IMR-90 (cell line): ENCODE measurements at regions not wholly inside any gene's neighbourhood (a gene's known extent, or its start where the extent isn't known, plus 50 kb on each side); places are given as distances from the start of the nearest gene placed in this dataset.

Experiments
- ATAC-seq: fragments of 200-7000 bp; cut with Tn5 transposase; 2 replicates; pipeline ENCODE4 v1.9.1; 2020; ENCODE audit warnings: low read depth, mild to moderate bottlenecking, moderate library complexity
- BruUV-seq: library from RNA; stranded (reverse); fragments of 400-500 nt; replicated peaks from 2 replicates; lab custom pipeline; 2021; lab: Mats Ljungman, UMichigan
- CTCF ChIA-PET: fragments of 300-600 bp; formaldehyde crosslinking; extraction: SDS; loops from one replicate; lab custom pipeline; 2021; ENCODE audit warnings: antibody characterized with exemption; lab: Yijun Ruan, JAX
- POLR2A ChIA-PET: fragments of 300-600 bp; sonication (Branson Sonifier 250); formaldehyde crosslinking; loops from one replicate; lab custom pipeline; 2022; ENCODE audit warnings: antibody characterized with exemption; ENCODE audit not compliant: unreplicated experiment; lab: Charles Lee
- DNase-seq: peaks from one replicate; pipeline ENCODE4 v3.0.0; 2013
- H2AFZ ChIP-seq: replicated peaks from 2 replicates; pipeline ENCODE3; 2013; ENCODE audit warnings: low read length, mild to moderate bottlenecking; ENCODE audit not compliant: poor library complexity
- H2AK5ac ChIP-seq: 2 replicates; pipeline ENCODE4 v1.6.1; 2013; ENCODE audit warnings: low read depth, low read length, inconsistent platforms
- H2AK9ac ChIP-seq: replicated peaks from 2 replicates; pipeline ENCODE3; 2013; ENCODE audit warnings: mild to moderate bottlenecking, low read depth, low read length, moderate library complexity; ENCODE audit not compliant: poor library complexity
- H2BK120ac ChIP-seq: 2 replicates; pipeline ENCODE4 v1.6.1; 2013; ENCODE audit warnings: low read depth, low read length, inconsistent platforms
- H2BK15ac ChIP-seq: 3 replicates; pipeline ENCODE4 v1.6.1; 2013; ENCODE audit warnings: low read depth, low read length, inconsistent platforms
- H2BK20ac ChIP-seq: 2 replicates; pipeline ENCODE4 v1.6.1; 2013; ENCODE audit warnings: low read depth, mild to moderate bottlenecking, inconsistent platforms, low read length, moderate library complexity
- H2BK5ac ChIP-seq: 2 replicates; pipeline ENCODE4 v1.6.1; 2013; ENCODE audit warnings: mild to moderate bottlenecking, low read depth, low read length, inconsistent platforms; ENCODE audit not compliant: poor library complexity, severe bottlenecking
- H3K14ac ChIP-seq: replicated peaks from 2 replicates; pipeline ENCODE4 v1.6.1; 2013; ENCODE audit warnings: low read depth, low read length, inconsistent platforms
- H3K18ac ChIP-seq: 2 replicates; pipeline ENCODE4 v1.6.1; 2013; ENCODE audit warnings: low read depth, low read length, control low read depth
- H3K23ac ChIP-seq: 2 replicates; pipeline ENCODE4 v1.6.1; 2013; ENCODE audit warnings: low read depth, low read length, inconsistent platforms
- H3K27ac ChIP-seq: 2 replicates; pipeline ENCODE4 v1.5.1; 2013; ENCODE audit warnings: mild to moderate bottlenecking, control low read depth, low read length; ENCODE audit not compliant: insufficient read depth
- H3K27me3 ChIP-seq: 2 replicates; pipeline ENCODE4 v1.6.1; 2013; ENCODE audit warnings: low read length; ENCODE audit not compliant: control insufficient read depth, insufficient read depth
- H3K36me3 ChIP-seq: 2 replicates; pipeline ENCODE4 v1.6.1; 2013; ENCODE audit warnings: low read length, mixed read lengths; ENCODE audit not compliant: control insufficient read depth, insufficient read depth
- H3K4ac ChIP-seq: 2 replicates; pipeline ENCODE4 v1.6.1; 2013; ENCODE audit warnings: low read depth, low read length, inconsistent platforms
- H3K4me1 ChIP-seq: 2 replicates; pipeline ENCODE4 v1.6.1; 2013; ENCODE audit warnings: low read length, mixed read lengths; ENCODE audit not compliant: control insufficient read depth, insufficient read depth
- H3K4me2 ChIP-seq: 2 replicates; pipeline ENCODE4 v1.6.1; 2013; ENCODE audit warnings: low read depth, mild to moderate bottlenecking, control low read depth, low read length, moderate library complexity
- H3K4me3 ChIP-seq: 2 replicates; pipeline ENCODE4 v1.5.1; 2013; ENCODE audit warnings: low read depth, mild to moderate bottlenecking, control low read depth, low read length, moderate library complexity; ENCODE audit not compliant: insufficient read depth
- H3K56ac ChIP-seq: 2 replicates; pipeline ENCODE4 v1.6.1; 2013; ENCODE audit warnings: low read length, inconsistent platforms; ENCODE audit not compliant: insufficient read depth; ENCODE audit errors: extremely low read depth
- H3K79me1 ChIP-seq, 2 experiments: 2 replicates each; pipeline ENCODE4 v1.6.1; 2013; ENCODE audit warnings: low read length in 2 of 2, inconsistent platforms in 1 of 2, low read depth in 1 of 2
- H3K9ac ChIP-seq: 2 replicates; pipeline ENCODE4 v1.6.1; 2013; ENCODE audit warnings: low read depth, low read length, control low read depth
- H3K9me1 ChIP-seq: 2 replicates; pipeline ENCODE4 v1.6.1; 2013; ENCODE audit warnings: low read length, inconsistent platforms; ENCODE audit not compliant: insufficient read depth
- H3K9me3 ChIP-seq: 2 replicates; pipeline ENCODE4 v1.6.1; 2013; ENCODE audit warnings: low read length; ENCODE audit not compliant: control insufficient read depth, insufficient read depth
- H4K20me1 ChIP-seq: 2 replicates; pipeline ENCODE4 v1.6.1; 2013; ENCODE audit warnings: low read length, inconsistent platforms; ENCODE audit not compliant: insufficient read depth
- H4K5ac ChIP-seq: 2 replicates; pipeline ENCODE4 v1.6.1; 2013; ENCODE audit warnings: mild to moderate bottlenecking, low read depth, low read length, control low read depth
- H4K8ac ChIP-seq, 2 experiments: 2 replicates each; pipeline ENCODE4 v1.6.1; 2013; ENCODE audit warnings: low read depth in 2 of 2, low read length in 2 of 2, control low read depth in 1 of 2, inconsistent platforms in 1 of 2
- H4K91ac ChIP-seq: 2 replicates; pipeline ENCODE4 v1.6.1; 2013; ENCODE audit warnings: low read depth, low read length, inconsistent platforms; ENCODE audit not compliant: insufficient read depth
- BHLHE40 ChIP-seq: fragments of 150-350 bp; IDR thresholded peaks from 2 replicates; pipeline ENCODE4 v1.6.1; 2016; ENCODE audit warnings: mild to moderate bottlenecking, low read depth, low read length
- CEBPB ChIP-seq: IDR thresholded peaks from 2 replicates; pipeline ENCODE4 v1.6.1; 2012; ENCODE audit warnings: low read depth, low read length, improper control_type of control experiment
- CHD1 ChIP-seq: IDR thresholded peaks from 2 replicates; pipeline ENCODE4 v1.6.1; 2012; ENCODE audit warnings: low read depth, low read length, improper control_type of control experiment
- FOS ChIP-seq: fragments of 150-350 bp; IDR thresholded peaks from 2 replicates; pipeline ENCODE4 v1.6.1; 2016; ENCODE audit warnings: low read depth, low read length
- MAFK ChIP-seq: IDR thresholded peaks from 2 replicates; pipeline ENCODE4 v1.6.1; 2012; ENCODE audit warnings: low read depth, low read length, improper control_type of control experiment
- MAZ ChIP-seq: IDR thresholded peaks from 2 replicates; pipeline ENCODE4 v1.6.1; 2012; ENCODE audit warnings: low read depth, mild to moderate bottlenecking, low read length, improper control_type of control experiment, moderate library complexity, borderline replicate concordance
- MXI1 ChIP-seq: IDR thresholded peaks from 2 replicates; pipeline ENCODE4 v1.6.1; 2012; ENCODE audit warnings: low read depth, mild to moderate bottlenecking, low read length, moderate library complexity, borderline replicate concordance
- NFE2L2 ChIP-seq: fragments of 150-350 bp; IDR thresholded peaks from 2 replicates; pipeline ENCODE4 v1.6.1; 2016; ENCODE audit warnings: low read depth, mild to moderate bottlenecking, low read length
- POLR2A ChIP-seq: IDR thresholded peaks from 2 replicates; pipeline ENCODE4 v1.6.1; 2012; ENCODE audit warnings: mild to moderate bottlenecking, low read depth, low read length
- RAD21 ChIP-seq: IDR thresholded peaks from 2 replicates; pipeline ENCODE4 v1.6.1; 2012; ENCODE audit warnings: low read length, improper control_type of control experiment
- RCOR1 ChIP-seq: IDR thresholded peaks from 2 replicates; pipeline ENCODE4 v1.6.1; 2012; ENCODE audit warnings: mild to moderate bottlenecking, low read length, improper control_type of control experiment; ENCODE audit not compliant: insufficient replicate concordance
- RFX5 ChIP-seq: IDR thresholded peaks from 2 replicates; pipeline ENCODE4 v1.8.0; 2012; ENCODE audit warnings: low read depth, mild to moderate bottlenecking, low read length, moderate library complexity
- SMC3 ChIP-seq: fragments of 150-350 bp; IDR thresholded peaks from 2 replicates; pipeline ENCODE4 v1.6.1; 2016; ENCODE audit warnings: low read depth, mild to moderate bottlenecking, antibody characterized with exemption, low read length, moderate library complexity
- WGBS, 2 experiments: methylation state at CpG; one replicate each; pipeline versions ENCODE4 v1.1.5 to v1.1.7; 2013; ENCODE audit warnings: missing lambda C conversion rate in 2 of 2; ENCODE audit not compliant: insufficient read length in 1 of 2; ENCODE audit errors: extremely low coverage in 2 of 2; 5-methylcytosine and 5-hydroxymethylcytosine counted together
- dilution Hi-C: fragments of 300-500 bp; cut with HindIII; formaldehyde crosslinking; loops from one replicate; pipeline ENCODE4 v1.14.3; 2018; ENCODE audit warnings: low sequenced_read_pairs; ENCODE audit not compliant: unreplicated experiment
- in situ Hi-C: fragments of 300-500 bp; cut with MboI; formaldehyde crosslinking; loops from 3 replicates; pipeline ENCODE4 v1.14.3; 2019; ENCODE audit warnings: low sequenced_read_pairs, inconsistent platforms, mixed read lengths
- intact Hi-C: fragments of 100-400 bp; cut with micrococcal nuclease; formaldehyde crosslinking; loops from 2 replicates; pipeline ENCODE4 v1.10.0; 2022
- TF ChIP-seq, protein P1 (sequence below): fragments of 150-350 bp; IDR thresholded peaks from 2 replicates; pipeline ENCODE4 v1.6.1; 2017; ENCODE audit warnings: mild to moderate bottlenecking, antibody characterized with exemption, low read length, low read depth
- TF ChIP-seq, protein P2 (sequence below): fragments of 150-350 bp; IDR thresholded peaks from 2 replicates; pipeline ENCODE4 v1.6.1; 2016; ENCODE audit warnings: low read depth, mild to moderate bottlenecking, low read length, moderate library complexity, borderline replicate concordance
- TF ChIP-seq, protein P3 (sequence below): conservative IDR thresholded peaks from 2 replicates; pipeline ENCODE4 v1.5.1; 2012; ENCODE audit warnings: mild to moderate bottlenecking, low read depth, low read length, improper control_type of control experiment

DNA sequence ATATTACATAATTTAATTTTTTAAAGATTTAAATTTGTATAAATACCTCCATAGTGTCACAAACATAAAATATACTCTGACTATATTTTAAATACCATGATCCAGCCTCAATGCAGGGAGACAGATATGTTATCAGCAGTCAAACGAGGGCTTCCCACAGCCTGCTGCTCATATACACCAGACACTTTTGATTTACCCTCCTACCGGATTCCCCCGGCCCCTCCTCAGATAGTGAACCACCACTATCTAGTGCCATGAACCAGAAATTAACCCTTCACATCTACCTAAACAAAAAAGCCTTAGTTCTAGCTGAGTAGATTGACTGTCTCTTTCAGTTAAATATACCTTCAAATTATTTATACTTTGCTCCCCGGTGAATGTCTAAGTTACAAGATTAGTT is 52.4 kb upstream of the C1orf53 start:
- no TSS peak for BruUV-seq
- no peak overlapping the region for H3K9ac ChIP-seq
- TF ChIP-seq MXI1 (no peak), RFX5 (no peak), SMC3 (no peak), RCOR1 (no peak), MAZ (no peak), CEBPB (no peak), RAD21 (no peak), POLR2A (no peak), BHLHE40 (no peak), NFE2L2 (no peak), CHD1 (no peak), FOS (no peak), MAFK (no peak)
- TF ChIP-seq, protein P1, sequence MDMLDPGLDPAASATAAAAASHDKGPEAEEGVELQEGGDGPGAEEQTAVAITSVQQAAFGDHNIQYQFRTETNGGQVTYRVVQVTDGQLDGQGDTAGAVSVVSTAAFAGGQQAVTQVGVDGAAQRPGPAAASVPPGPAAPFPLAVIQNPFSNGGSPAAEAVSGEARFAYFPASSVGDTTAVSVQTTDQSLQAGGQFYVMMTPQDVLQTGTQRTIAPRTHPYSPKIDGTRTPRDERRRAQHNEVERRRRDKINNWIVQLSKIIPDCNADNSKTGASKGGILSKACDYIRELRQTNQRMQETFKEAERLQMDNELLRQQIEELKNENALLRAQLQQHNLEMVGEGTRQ, result no peak
- TF ChIP-seq, protein P2, sequence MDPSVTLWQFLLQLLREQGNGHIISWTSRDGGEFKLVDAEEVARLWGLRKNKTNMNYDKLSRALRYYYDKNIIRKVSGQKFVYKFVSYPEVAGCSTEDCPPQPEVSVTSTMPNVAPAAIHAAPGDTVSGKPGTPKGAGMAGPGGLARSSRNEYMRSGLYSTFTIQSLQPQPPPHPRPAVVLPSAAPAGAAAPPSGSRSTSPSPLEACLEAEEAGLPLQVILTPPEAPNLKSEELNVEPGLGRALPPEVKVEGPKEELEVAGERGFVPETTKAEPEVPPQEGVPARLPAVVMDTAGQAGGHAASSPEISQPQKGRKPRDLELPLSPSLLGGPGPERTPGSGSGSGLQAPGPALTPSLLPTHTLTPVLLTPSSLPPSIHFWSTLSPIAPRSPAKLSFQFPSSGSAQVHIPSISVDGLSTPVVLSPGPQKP, result no peak
- TF ChIP-seq, protein P3, sequence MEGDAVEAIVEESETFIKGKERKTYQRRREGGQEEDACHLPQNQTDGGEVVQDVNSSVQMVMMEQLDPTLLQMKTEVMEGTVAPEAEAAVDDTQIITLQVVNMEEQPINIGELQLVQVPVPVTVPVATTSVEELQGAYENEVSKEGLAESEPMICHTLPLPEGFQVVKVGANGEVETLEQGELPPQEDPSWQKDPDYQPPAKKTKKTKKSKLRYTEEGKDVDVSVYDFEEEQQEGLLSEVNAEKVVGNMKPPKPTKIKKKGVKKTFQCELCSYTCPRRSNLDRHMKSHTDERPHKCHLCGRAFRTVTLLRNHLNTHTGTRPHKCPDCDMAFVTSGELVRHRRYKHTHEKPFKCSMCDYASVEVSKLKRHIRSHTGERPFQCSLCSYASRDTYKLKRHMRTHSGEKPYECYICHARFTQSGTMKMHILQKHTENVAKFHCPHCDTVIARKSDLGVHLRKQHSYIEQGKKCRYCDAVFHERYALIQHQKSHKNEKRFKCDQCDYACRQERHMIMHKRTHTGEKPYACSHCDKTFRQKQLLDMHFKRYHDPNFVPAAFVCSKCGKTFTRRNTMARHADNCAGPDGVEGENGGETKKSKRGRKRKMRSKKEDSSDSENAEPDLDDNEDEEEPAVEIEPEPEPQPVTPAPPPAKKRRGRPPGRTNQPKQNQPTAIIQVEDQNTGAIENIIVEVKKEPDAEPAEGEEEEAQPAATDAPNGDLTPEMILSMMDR, result no peak
- peak overlapping the region; percentile 56; the same call in 1 of the 2 replicates for H3K23ac ChIP-seq
- H4K8ac ChIP-seq, result no peak overlapping the region
- H3K14ac ChIP-seq, result peak overlapping the region; percentile 71; the same call in 1 of the 2 replicates
- no peaks in the 10 kb centered on the region for H3K27me3 ChIP-seq
- CTCF ChIA-PET, result no interaction called here
- no peaks in the 10 kb centered on the region for H3K9me3 ChIP-seq
- H3K27ac ChIP-seq, result no peak overlapping the region
- H3K4me2 ChIP-seq, result no peak overlapping the region
- H3K56ac ChIP-seq, result no peak overlapping the region
- in situ Hi-C loops, result no loop called here
- no peak overlapping the region for H2BK5ac ChIP-seq
- H3K79me1 ChIP-seq, result no peaks in the 10 kb centered on the region
- no peak overlapping the region for H3K4me3 ChIP-seq
- no peak overlapping the region for H3K4ac ChIP-seq
- H4K91ac ChIP-seq, result no peak overlapping the region
- no peak overlapping the region for H2BK15ac ChIP-seq
- no peak overlapping the region for H4K5ac ChIP-seq
- intact Hi-C loops, result no loop called here
- DNase-seq (no peak), ATAC-seq (no peak)
- no peaks in the 10 kb centered on the region for H3K9me1 ChIP-seq
- no CpG with 5 or more reads among the region's 4 CpGs for WGBS, 2 experiments
- H3K4me1 ChIP-seq, result no peaks in the 10 kb centered on the region
- no peak overlapping the region for H2AFZ ChIP-seq
- H4K20me1 ChIP-seq, result no peaks in the 10 kb centered on the region
- H3K18ac ChIP-seq, result no peak overlapping the region
- dilution Hi-C loops, result no loop called here
- no peak overlapping the region for H2AK5ac ChIP-seq
- H3K36me3 ChIP-seq, result no peaks in the 10 kb centered on the region
- POLR2A ChIA-PET, result no interaction called here
- H2BK120ac ChIP-seq, result peak overlapping the region; percentile 49; the same call in 1 of the 2 replicates
- H2AK9ac ChIP-seq, result no peak overlapping the region
- no peak overlapping the region for H2BK20ac ChIP-seq
